ENCODE measurements at regions not wholly inside any gene's neighbourhood (a gene's known extent, or its start where the extent isn't known, plus 50 kb on each side); places are given as distances from the start of the nearest gene placed in this dataset.

DNA sequence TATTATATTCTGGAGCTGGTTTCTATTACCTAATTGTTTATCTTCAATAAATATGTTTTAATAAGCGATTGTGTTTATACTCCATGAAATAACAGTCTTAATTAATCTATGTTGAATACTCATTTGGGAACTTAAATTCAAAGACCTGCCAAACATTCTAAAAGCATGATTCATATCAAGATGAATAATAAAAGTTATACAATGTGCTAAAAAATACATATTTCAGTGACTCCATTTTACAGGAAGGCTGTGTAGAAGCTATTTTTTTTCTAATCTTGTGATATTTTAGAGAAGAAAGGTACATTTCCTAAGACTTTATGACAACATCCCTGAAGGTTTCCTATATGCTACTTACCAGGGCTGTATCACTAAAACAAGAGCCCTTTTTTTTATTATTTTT is 417.9 kb downstream of the NFIB start:
- no TSS peak for BruUV-seq (replicated peaks)
- no peaks in the 10 kb centered on the region for H3K9me3 ChIP-seq (replicated peaks; ENCODE audit: control insufficient read depth, insufficient read depth, low read depth, low read length)
- no peaks in the 10 kb centered on the region for H3K9me1 ChIP-seq (ENCODE audit: control insufficient read depth, insufficient read depth, low read length)
- CTCF ChIA-PET (ENCODE audit: low intra/inter-chr PET ratio) = no interaction called here
- no peak for DNase-seq (ENCODE audit: extremely low read depth in 1 of 4, low spot score in 3 of 4)
- TF ChIP-seq NFE2L1 (tag; IDR thresholded peaks at IDR 0.05; ENCODE audit: borderline replicate concordance, low read depth) (no peak), ZNF146 (CRISPR knock-in tag; IDR thresholded peaks at IDR 0.05; ENCODE audit: unreplicated experiment) (no peak), CEBPG (CRISPR knock-in tag; IDR thresholded peaks at IDR 0.05) (no peak), CEBPG (tag; conservative IDR thresholded peaks at IDR 0.05 in 1 of 2, IDR thresholded peaks at IDR 0.05 in 1 of 2) (no peak), NKRF (IDR thresholded peaks at IDR 0.05; ENCODE audit: borderline replicate concordance) (no peak), PREB (CRISPR knock-in tag; IDR thresholded peaks at IDR 0.05) (no peak), PKNOX1 (IDR thresholded peaks at IDR 0.05) (no peak), ZNF584 (CRISPR knock-in tag; IDR thresholded peaks at IDR 0.05; ENCODE audit: low read depth) (no peak), TCF3 (CRISPR knock-in tag; IDR thresholded peaks at IDR 0.05) (no peak), TAF1 (IDR thresholded peaks at IDR 0.05; ENCODE audit: control insufficient read depth, extremely low read depth, insufficient read depth, low read length, severe bottlenecking) (no peak), ZNF655 (CRISPR knock-in tag; IDR thresholded peaks at IDR 0.05) (no peak), KDM5B (IDR thresholded peaks at IDR 0.05; ENCODE audit: insufficient replicate concordance, low read depth, low read length) (no peak), LCOR (CRISPR knock-in tag; IDR thresholded peaks at IDR 0.05) (no peak), NUFIP1 (IDR thresholded peaks at IDR 0.05; ENCODE audit: partially characterized antibody) (no peak), ZNF23 (CRISPR knock-in tag; IDR thresholded peaks at IDR 0.05) (no peak), ZNF561 (CRISPR knock-in tag; conservative IDR thresholded peaks at IDR 0.05) (no peak), ZNF224 (CRISPR knock-in tag; IDR thresholded peaks at IDR 0.05) (no peak), ZBTB8A (IDR thresholded peaks at IDR 0.05; ENCODE audit: partially characterized antibody) (no peak)
- no peak overlapping the region for H3K9ac ChIP-seq (ENCODE audit: insufficient read depth in 1 of 2, low read depth in 2 of 2, low read length in 2 of 2)
- no peak overlapping the region for H2AFZ ChIP-seq (ENCODE audit: low read depth, low read length)
- no peaks in the 10 kb centered on the region for H3K27me3 ChIP-seq (ENCODE audit: control insufficient read depth in 2 of 2, insufficient read depth in 2 of 2, low read length in 2 of 2)
- FAIRE-seq = no peak
- no peaks in the 10 kb centered on the region for H3K4me1 ChIP-seq (replicated peaks in 1 of 2; ENCODE audit: control insufficient read depth in 2 of 2, insufficient read depth in 2 of 2, low read length in 2 of 2)
- intact Hi-C loops (cut with micrococcal nuclease) (no loop called here), in situ Hi-C loops (cut with MboI) (no loop called here)
- no peak overlapping the region for H3K4me3 ChIP-seq
- ATAC-seq = no peak
- POLR2A ChIA-PET = no interaction called here
- no peaks in the 10 kb centered on the region for H4K20me1 ChIP-seq (replicated peaks; ENCODE audit: control insufficient read depth, insufficient read depth, low read length)
- no peak overlapping the region for H3K4me2 ChIP-seq (ENCODE audit: insufficient read depth, low read length)
- no peaks in the 10 kb centered on the region for H3K36me3 ChIP-seq (ENCODE audit: control insufficient read depth, insufficient read depth, low read length)
- WGBS (ENCODE audit: insufficient coverage, low coverage, missing lambda C conversion rate) = 4% methylated on average over 1 of the region's 1 CpG
- H3K79me2 ChIP-seq (ENCODE audit: control insufficient read depth, insufficient read depth, low read length) = no peaks in the 10 kb centered on the region
- H3K27ac ChIP-seq (ENCODE audit: extremely low read depth, low read depth, low read length) = no peak overlapping the region

Data from K562 (cell line).